HG03159 (cell line): ENCODE measurements at regions not wholly inside any gene's neighbourhood (a gene's known extent, or its start where the extent isn't known, plus 50 kb on each side); places are given as distances from the start of the nearest gene placed in this dataset.
"Not testable (repeated sequence)": the region's sequence is repeated elsewhere in the genome, so short reads cannot be mapped to it uniquely, and the experiment has no call there.

Experiments
- ATAC-seq: cut with Tn5 transposase; IDR thresholded peaks from one replicate; pipeline ENCODE4 v1.9.1; 2021; ENCODE audit warnings: mild to moderate bottlenecking, moderate library complexity; ENCODE audit not compliant: unreplicated experiment

- ATAC-seq = no peak
Observed at GRCh38 chr20:22732751-22733150, 148.4 kb upstream of the FOXA2 start.

- not testable (repeated sequence) for ATAC-seq
Observed at GRCh38 chr20:22734946-22735647, 150.7 kb upstream of the FOXA2 start.

GRCh38 chr20:22740829-22741228 is 156.5 kb upstream of the FOXA2 start:
- ATAC-seq = no peak

- ATAC-seq = no peak
Observed at GRCh38 chr20:22744341-22745193, 160.2 kb upstream of the FOXA2 start.

- ATAC-seq = no peak
Observed at GRCh38 chr20:22745194-22745500, 160.8 kb upstream of the FOXA2 start.

- no peak for ATAC-seq
Observed at GRCh38 chr20:22746957-22747356, 162.6 kb upstream of the FOXA2 start.

GRCh38 chr20:22752324-22752723 is 168.0 kb upstream of the FOXA2 start:
- ATAC-seq = no peak

GRCh38 chr20:22757424-22758183 is 173.2 kb upstream of the FOXA2 start:
- ATAC-seq = no peak

- no peak for ATAC-seq
Observed at GRCh38 chr20:22758815-22759214, 174.4 kb upstream of the FOXA2 start.

GRCh38 chr20:22762576-22763256 is 178.3 kb upstream of the FOXA2 start:
- no peak for ATAC-seq

GRCh38 chr20:22763257-22763906 is 179.0 kb upstream of the FOXA2 start:
- ATAC-seq = no peak

- no peak for ATAC-seq
Observed at GRCh38 chr20:22768266-22769178, 184.2 kb upstream of the FOXA2 start.

GRCh38 chr20:22770241-22770800 is 185.9 kb upstream of the FOXA2 start:
- no peak for ATAC-seq

GRCh38 chr20:22771706-22772105 is 187.3 kb upstream of the FOXA2 start:
- no peak for ATAC-seq

- ATAC-seq = no peak
Observed at GRCh38 chr20:22773344-22773743, 189.0 kb upstream of the FOXA2 start.

- ATAC-seq = no peak
Observed at GRCh38 chr20:22775256-22775655, 190.9 kb upstream of the FOXA2 start.

GRCh38 chr20:22775671-22776139 is 191.3 kb upstream of the FOXA2 start:
- no peak for ATAC-seq

- no peak for ATAC-seq
Observed at GRCh38 chr20:22776369-22776768, 192.0 kb upstream of the FOXA2 start.

- no peak for ATAC-seq
Observed at GRCh38 chr20:22779878-22780277, 195.5 kb upstream of the FOXA2 start.
